HG03025 (cell line): ENCODE measurements at regions not wholly inside any gene's neighbourhood (a gene's known extent, or its start where the extent isn't known, plus 50 kb on each side); places are given as distances from the start of the nearest gene placed in this dataset.
"Not testable (repeated sequence)": the region's sequence is repeated elsewhere in the genome, so short reads cannot be mapped to it uniquely, and the experiment has no call there.

Experiments
- ATAC-seq: cut with Tn5 transposase; IDR thresholded peaks from one replicate; pipeline ENCODE4 v1.9.1; 2021; ENCODE audit warnings: mild to moderate bottlenecking, moderate library complexity; ENCODE audit not compliant: unreplicated experiment, low FRiP score

- ATAC-seq, result no peak
These were observed 232.4 kb upstream of the RSPO3 start for GRCh38 chr6:126886106-126886505.

DNA sequence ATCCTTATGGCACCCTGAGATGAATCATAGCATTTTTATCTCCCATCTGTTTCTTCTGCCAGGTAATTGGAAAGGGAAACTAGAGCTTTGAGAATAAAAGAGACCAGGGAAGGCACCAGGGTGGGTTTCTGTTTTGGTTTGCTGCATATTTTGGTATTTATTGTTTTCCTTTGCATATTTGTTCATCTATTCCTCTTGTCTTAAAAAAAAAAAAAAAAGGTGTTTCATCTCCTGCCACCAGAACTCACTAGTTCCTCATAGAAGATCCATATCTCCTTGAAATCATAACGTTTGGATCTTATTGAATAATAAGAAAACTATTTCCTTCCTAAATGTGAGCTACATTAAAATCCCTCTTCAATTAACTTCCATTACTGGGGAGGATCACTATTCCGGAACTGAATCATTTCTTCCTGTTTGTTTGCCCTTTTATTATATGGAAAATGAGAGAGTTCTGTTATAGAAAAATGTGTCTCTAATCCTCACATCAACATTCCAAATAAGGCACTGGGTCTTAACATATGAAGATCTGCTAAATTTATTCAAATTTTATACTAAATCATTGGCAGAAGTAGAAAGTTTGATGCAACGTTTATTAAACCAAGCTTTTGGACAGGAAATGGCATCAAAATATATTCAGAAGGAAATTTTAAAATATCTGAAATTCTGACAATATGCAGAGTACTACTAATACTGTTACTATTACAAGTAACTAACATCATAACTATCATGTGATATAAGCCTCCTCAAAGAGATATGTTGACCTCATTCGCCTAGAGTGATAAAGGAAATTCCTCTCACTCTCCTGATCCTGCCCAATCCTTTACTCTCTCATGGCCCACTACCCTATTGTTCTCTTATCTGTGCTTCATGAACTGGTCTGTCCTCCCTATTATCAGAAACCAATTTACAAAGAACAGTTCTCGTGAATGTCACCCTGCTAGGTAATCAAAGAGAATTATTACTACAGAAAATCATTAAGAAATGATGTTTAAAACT lies 229.4 kb upstream of the RSPO3 start:
- ATAC-seq, result no peak

GRCh38 chr6:126890055-126890454 lies 228.4 kb upstream of the RSPO3 start:
- ATAC-seq, result no peak

GRCh38 chr6:126891158-126891557 lies 227.3 kb upstream of the RSPO3 start:
- ATAC-seq, result no peak

GRCh38 chr6:126892869-126893268 lies 225.6 kb upstream of the RSPO3 start:
- ATAC-seq, result not testable (repeated sequence)

DNA sequence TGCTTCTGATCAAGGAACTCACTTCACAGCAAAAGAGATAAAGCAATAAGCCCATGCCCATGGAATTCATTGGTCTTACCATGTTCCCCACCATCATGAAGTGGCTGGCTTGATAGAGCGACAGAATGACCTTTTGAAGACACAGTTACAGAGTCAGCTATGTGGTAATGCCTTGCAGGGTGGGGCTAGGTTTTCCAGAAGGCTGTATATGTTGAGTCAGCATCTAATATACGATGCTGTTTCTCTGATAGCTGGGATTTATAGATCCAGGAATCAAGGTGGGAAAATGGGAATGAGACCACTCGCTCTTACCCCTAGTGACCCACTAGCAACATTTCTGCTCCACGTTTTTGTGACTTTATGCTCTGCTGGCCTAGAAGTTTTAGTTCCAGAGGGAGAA lies 220.7 kb upstream of the RSPO3 start:
- ATAC-seq, result no peak

GRCh38 chr6:126904176-126904575 lies 214.3 kb upstream of the RSPO3 start:
- no peak for ATAC-seq

- no peak for ATAC-seq
These were observed 212.6 kb upstream of the RSPO3 start for GRCh38 chr6:126905917-126906316.

DNA sequence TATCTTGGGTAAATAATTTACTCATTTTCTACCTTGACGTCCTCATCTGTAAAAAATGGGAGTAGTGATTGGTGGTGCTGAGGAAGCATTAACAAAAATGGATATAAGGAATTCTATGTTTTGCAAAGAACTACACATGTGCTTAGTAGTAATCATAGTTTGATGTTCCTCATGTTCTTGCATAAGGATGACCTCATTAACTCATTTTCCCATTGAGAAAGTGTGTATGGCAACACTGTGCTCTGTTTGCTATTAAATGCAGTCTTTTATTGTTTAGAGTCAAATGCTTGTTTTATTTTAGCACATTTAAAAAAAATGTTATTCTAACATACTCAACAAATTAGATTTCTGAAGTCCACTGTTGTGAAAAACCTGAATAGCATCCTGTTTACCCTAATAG lies 211.2 kb upstream of the RSPO3 start:
- ATAC-seq, result no peak

DNA sequence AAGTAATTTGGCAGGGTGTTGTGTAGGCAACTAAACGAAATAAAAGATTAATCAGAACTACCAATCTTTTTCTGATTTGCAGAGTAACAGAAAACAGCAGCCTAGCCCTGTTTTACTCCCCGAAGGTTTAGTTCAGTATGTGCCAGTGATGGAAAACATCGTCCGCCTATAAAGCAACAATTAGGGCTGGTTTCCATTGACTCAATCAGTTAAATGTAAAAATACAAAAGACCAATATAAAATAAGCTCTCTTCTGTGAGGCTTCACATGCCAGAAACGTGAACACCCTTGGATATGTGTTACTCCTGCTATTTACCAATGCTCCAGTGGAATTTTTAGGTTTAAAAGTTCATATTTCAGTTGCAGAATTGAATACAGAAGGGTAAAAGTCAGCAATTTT lies 210.5 kb upstream of the RSPO3 start:
- ATAC-seq, result no peak

DNA sequence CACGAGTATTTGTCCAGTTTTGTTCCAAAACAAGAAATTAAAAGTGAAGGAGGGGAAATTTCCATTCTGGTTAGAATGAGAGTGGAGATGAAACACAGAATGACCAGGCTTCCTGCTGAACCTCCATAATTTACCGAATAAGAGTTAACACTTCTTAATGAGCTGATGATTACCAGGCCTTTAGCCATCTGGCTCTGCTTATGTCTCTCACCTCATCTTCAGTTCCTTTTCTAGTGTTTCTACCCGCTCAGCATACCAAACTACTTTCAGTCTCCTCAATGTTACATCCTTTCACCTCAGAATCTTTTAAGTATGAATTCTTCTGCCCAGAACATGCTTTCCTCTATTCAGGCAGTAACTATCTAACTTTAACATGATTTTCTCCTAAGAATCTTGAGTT lies 209.0 kb upstream of the RSPO3 start:
- peak; percentile 59 for ATAC-seq

DNA sequence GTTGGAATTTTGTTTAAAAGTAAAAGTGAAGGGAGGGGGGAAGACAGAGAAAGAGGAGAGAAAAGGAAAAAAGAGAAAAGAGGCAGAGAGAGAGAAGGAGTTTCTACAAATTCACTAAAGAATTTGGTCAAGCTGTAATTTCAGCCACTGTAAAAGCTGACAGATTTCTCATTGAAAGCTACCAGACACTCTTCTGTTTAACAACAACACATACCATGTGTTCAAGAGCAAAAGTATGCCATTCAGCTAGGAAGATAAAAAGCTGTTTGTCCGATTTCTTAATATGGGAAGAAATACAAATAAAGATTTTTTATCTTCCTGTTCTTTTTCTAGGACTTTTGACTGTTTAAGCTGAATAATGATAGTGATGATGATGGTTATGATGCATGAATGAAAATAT lies 204.8 kb upstream of the RSPO3 start:
- ATAC-seq, result no peak

- ATAC-seq, result no peak
These were observed 204.3 kb upstream of the RSPO3 start for GRCh38 chr6:126914172-126914571.

GRCh38 chr6:126914801-126915200 lies 203.7 kb upstream of the RSPO3 start:
- no peak for ATAC-seq

GRCh38 chr6:126919947-126920346 lies 198.5 kb upstream of the RSPO3 start:
- no peak for ATAC-seq

DNA sequence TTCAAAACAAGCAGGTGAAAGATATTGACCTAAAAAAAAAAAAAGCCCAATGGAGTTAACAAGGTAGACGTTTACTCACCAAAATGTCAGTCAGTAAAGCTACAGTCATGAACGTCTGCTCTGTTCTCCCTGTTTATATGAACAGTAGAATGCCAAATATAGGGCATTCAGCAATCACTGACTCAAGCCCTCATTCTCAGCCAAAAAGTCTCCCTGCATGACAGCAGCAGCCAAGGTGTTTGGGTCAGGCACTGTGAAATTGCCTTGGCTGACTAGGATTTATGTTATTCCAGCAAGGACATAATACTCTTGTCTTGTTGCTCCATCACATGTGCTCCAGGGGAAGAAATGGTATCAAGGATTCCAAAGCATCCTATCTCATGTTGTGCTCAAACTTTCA lies 194.7 kb upstream of the RSPO3 start:
- ATAC-seq, result no peak

DNA sequence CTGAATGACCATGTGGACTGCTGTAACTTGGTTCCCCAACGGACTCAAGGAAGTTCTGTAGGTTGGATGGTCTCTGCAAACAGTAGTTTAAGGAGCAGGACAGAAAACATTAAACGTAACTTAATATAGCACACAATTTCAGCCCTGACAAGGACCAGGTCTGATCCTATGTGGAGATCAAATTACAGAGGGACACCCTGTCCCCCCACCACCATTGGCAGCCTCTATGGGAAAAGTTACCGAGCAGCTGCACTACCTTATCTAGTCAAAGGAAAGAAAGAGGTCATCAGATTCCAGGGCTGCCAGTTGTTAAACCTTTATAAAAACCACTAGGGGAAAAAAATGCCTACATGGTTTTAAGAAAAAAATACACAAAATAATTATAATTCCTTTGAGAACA lies 191.5 kb upstream of the RSPO3 start:
- ATAC-seq, result no peak

DNA sequence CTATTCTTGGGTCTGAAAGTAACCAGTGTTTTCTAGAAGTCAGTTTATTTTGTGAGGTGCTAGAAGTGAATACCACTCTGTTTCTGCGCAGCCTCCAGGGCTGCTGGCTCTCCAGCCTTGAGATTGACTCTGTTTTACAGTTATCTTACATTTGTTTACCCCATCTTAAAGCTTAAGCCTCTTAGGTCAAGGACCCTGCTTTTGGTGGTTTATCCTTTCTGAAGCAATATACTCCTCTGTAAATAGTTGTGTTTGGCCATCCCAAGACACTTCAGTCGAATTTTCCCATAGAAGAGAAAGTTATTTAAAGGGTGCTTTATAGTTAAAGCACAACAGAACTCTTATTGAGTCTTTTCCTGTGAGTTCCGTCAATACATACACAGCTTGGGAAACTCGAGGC lies 190.6 kb upstream of the RSPO3 start:
- ATAC-seq, result no peak

DNA sequence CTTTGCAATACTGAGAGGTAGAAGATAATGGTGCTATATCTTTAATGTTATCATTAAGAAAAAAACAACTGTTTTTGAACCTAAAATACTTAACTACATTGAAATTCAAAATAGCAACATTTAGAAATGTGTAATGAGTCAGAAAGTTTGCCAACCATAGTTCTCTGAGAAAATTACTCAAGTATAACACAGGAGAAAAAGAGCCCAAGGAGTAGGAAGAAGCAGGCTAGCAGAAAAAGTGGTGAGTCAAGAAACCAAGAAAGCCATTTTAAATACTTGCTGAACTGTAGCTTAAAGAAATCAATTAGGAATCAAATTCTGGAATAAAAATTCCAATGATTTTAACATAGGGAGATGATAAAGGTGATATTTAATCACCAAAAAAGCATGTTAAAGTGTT lies 181.0 kb upstream of the RSPO3 start:
- no peak for ATAC-seq

- ATAC-seq, result no peak
These were observed 178.7 kb upstream of the RSPO3 start for GRCh38 chr6:126939784-126940183.

GRCh38 chr6:126941751-126942150 lies 176.7 kb upstream of the RSPO3 start:
- no peak for ATAC-seq

GRCh38 chr6:126944512-126944911 lies 174.0 kb upstream of the RSPO3 start:
- no peak for ATAC-seq
